DOHH2 (cell line): ENCODE measurements at regions not wholly inside any gene's neighbourhood (a gene's known extent, or its start where the extent isn't known, plus 50 kb on each side); places are given as distances from the start of the nearest gene placed in this dataset.

Source experiments
- H3F3A ChIP-seq: fragments of 200-600 bp; sonication (generic), shearing (Covaris generic); 2 replicates; pipeline ENCODE4 v1.6.0; 2016; ENCODE audit warnings: antibody characterized with exemption, mild to moderate bottlenecking; ENCODE audit not compliant: control insufficient read depth, insufficient read depth
- H3K27ac ChIP-seq: fragments of 200-600 bp; sonication (generic); 2 replicates; pipeline ENCODE4 v1.5.1; 2014; ENCODE audit warnings: low read depth, mild to moderate bottlenecking, low read length, moderate library complexity
- H3K27me3 ChIP-seq: fragments of 200-600 bp; sonication (generic); 2 replicates; pipeline ENCODE4 v1.6.1; 2014; ENCODE audit warnings: mild to moderate bottlenecking, low read length, mixed read lengths; ENCODE audit not compliant: control insufficient read depth
- H3K36me3 ChIP-seq: fragments of 200-600 bp; sonication (generic); 2 replicates; pipeline ENCODE4 v1.6.1; 2014; ENCODE audit warnings: mild to moderate bottlenecking, low read length, moderate library complexity, mixed read lengths; ENCODE audit not compliant: control insufficient read depth
- H3K4me1 ChIP-seq: fragments of 200-600 bp; sonication (generic); 2 replicates; pipeline ENCODE4 v1.6.1; 2014; ENCODE audit warnings: mild to moderate bottlenecking, low read length, mixed read lengths; ENCODE audit not compliant: control insufficient read depth
- H3K4me2 ChIP-seq: fragments of 200-600 bp; sonication (generic); 2 replicates; pipeline ENCODE4 v1.6.0; 2014; ENCODE audit warnings: mild to moderate bottlenecking, low read length, moderate library complexity
- H3K4me3 ChIP-seq: fragments of 200-600 bp; sonication (generic); 2 replicates; pipeline ENCODE4 v1.5.1; 2014; ENCODE audit warnings: mild to moderate bottlenecking, low read length, mixed read lengths
- H3K79me2 ChIP-seq: fragments of 200-600 bp; sonication (generic); 2 replicates; pipeline ENCODE4 v1.6.1; 2014; ENCODE audit warnings: mild to moderate bottlenecking, low read length, mixed read lengths; ENCODE audit not compliant: control insufficient read depth
- H3K9me2 ChIP-seq: fragments of 200-600 bp; sonication (generic); replicated peaks from 2 replicates; pipeline ENCODE4 v1.6.1; 2014; ENCODE audit warnings: mild to moderate bottlenecking, low read length, mixed read lengths; ENCODE audit not compliant: control insufficient read depth
- H3K9me3 ChIP-seq: fragments of 200-600 bp; sonication (generic); 2 replicates; pipeline ENCODE4 v1.6.1; 2014; ENCODE audit warnings: antibody characterized with exemption, low read length, mixed read lengths; ENCODE audit not compliant: control insufficient read depth, insufficient read depth
- H4K20me1 ChIP-seq: fragments of 200-600 bp; sonication (generic); 2 replicates; pipeline ENCODE4 v1.6.0; 2014; ENCODE audit warnings: low read depth, mild to moderate bottlenecking, antibody characterized with exemption, low read length, moderate library complexity; ENCODE audit not compliant: control insufficient read depth, insufficient read depth
- CTCF ChIP-seq: fragments of 200-600 bp; sonication (generic); IDR thresholded peaks from one replicate; pipeline ENCODE4 v1.5.1; 2014; ENCODE audit warnings: antibody characterized with exemption, mild to moderate bottlenecking, low read depth, low read length; ENCODE audit not compliant: poor library complexity, severe bottlenecking
- EZH2phosphoT487 ChIP-seq: fragments of 200-600 bp; sonication (generic); IDR thresholded peaks from 2 replicates; pipeline ENCODE4 v1.6.1; 2017; ENCODE audit warnings: borderline replicate concordance, mild to moderate bottlenecking, antibody characterized with exemption, low read length, moderate library complexity, mixed read lengths

GRCh38 chr3:151580591-151580990, 119.7 kb upstream of the IGSF10 start:
- Histone ChIP-seq H3K4me2 (no peak overlapping the region), H3K9me3 (no peaks in the 10 kb centered on the region), H3K79me2 (no peaks in the 10 kb centered on the region), H3K27ac (no peak overlapping the region), H3F3A (no peaks in the 10 kb centered on the region), H3K27me3 (no peaks in the 10 kb centered on the region), H3K9me2 (no peaks in the 10 kb centered on the region), H3K36me3 (no peaks in the 10 kb centered on the region), H3K4me1 (no peaks in the 10 kb centered on the region), H3K4me3 (no peak overlapping the region), H4K20me1 (no peaks in the 10 kb centered on the region)
- TF ChIP-seq EZH2phosphoT487 (no peak), CTCF (no peak)

DNA sequence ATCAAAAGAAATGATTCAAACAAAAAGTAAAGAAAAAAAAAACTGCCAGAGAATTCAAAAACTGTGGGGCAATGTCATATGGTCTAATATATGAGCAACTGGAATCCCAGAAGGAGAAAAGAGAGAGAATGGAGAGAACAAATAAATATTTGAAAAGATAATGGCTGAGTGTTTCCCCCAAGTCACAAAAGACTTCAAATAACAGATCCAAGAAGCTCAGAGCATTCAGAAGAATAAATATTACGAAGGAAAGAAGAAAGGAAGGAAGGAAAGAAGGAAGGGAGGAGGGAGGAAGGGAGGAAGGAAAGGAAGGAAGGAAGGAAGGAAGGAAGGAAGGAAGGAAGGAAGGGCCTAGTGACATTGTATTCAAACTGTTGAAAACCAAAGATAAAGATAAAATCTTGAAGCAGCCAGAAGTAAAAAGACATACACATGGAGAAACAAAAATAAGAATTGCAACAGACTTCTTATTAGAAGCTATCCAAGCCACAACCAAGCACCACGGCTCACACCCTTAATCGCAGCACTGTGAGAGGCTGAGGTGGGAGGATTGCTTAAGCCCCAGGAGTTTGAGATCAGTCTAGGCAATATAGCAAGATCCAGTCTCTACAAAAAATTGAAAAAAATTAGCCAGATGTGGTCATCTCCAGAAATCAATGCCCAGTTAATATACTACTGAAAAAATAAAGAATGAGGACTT, 118.9 kb upstream of the IGSF10 start:
- Histone ChIP-seq H3K9me3 (no peaks in the 10 kb centered on the region), H3K9me2 (no peaks in the 10 kb centered on the region), H3K4me3 (no peak overlapping the region), H3K4me2 (no peak overlapping the region), H4K20me1 (no peaks in the 10 kb centered on the region), H3K27me3 (no peaks in the 10 kb centered on the region), H3K27ac (no peak overlapping the region), H3F3A (no peaks in the 10 kb centered on the region), H3K36me3 (no peaks in the 10 kb centered on the region), H3K79me2 (no peaks in the 10 kb centered on the region), H3K4me1 (no peaks in the 10 kb centered on the region)
- TF ChIP-seq CTCF, result no peak
- TF ChIP-seq EZH2phosphoT487, result no peak

- H3F3A ChIP-seq, result no peaks in the 10 kb centered on the region
Measured at GRCh38 chr3:151578495-151578894, 117.6 kb upstream of the IGSF10 start.

More at GRCh38 chr3:151578495-151578894, 117.6 kb upstream of the IGSF10 start:
- no peak overlapping the region for H3K4me2 ChIP-seq
- TF ChIP-seq EZH2phosphoT487 (no peak), CTCF (peak; percentile 37)
- H3K36me3 ChIP-seq, result no peaks in the 10 kb centered on the region
- H3K4me1 ChIP-seq, result no peaks in the 10 kb centered on the region
- H3K9me3 ChIP-seq, result no peaks in the 10 kb centered on the region
- no peak overlapping the region for H3K27ac ChIP-seq
- H3K9me2 ChIP-seq, result no peaks in the 10 kb centered on the region
- no peak overlapping the region for H3K4me3 ChIP-seq
- no peaks in the 10 kb centered on the region for H3K27me3 ChIP-seq
- no peaks in the 10 kb centered on the region for H3K79me2 ChIP-seq
- H4K20me1 ChIP-seq, result no peaks in the 10 kb centered on the region
